ENCODE measurements at regions not wholly inside any gene's neighbourhood (a gene's known extent, or its start where the extent isn't known, plus 50 kb on each side); places are given as distances from the start of the nearest gene placed in this dataset.
"Not testable (repeated sequence)": the region's sequence is repeated elsewhere in the genome, so short reads cannot be mapped to it uniquely, and the experiment has no call there.

GRCh38 chr13:82458169-82458568 is 1424.1 kb downstream of the SLITRK1 start:
- no peaks in the 10 kb centered on the region for H3K9me2 ChIP-seq (ENCODE audit: insufficient read depth, low read length)
- ChIA-PET POLR2A (no interaction called here), CTCF (ENCODE audit: unreplicated experiment) (no interaction called here)
- intact Hi-C loops (cut with micrococcal nuclease; ENCODE audit: unreplicated experiment): no loop called here
- BruUV-seq (replicated peaks): no TSS peak
- H3K4me2 ChIP-seq (ENCODE audit: low read length): no peak overlapping the region
- H4K20me1 ChIP-seq (ENCODE audit: insufficient read depth, low read length): no peaks in the 10 kb centered on the region
- H3K9me3 ChIP-seq (ENCODE audit: low read length): peaks cover 4% of the 10 kb centered on the region; the same call in 1 of the 2 replicates
- no peaks in the 10 kb centered on the region for H3K36me3 ChIP-seq (ENCODE audit: insufficient read depth, low read length)
- no peaks in the 10 kb centered on the region for H3K79me2 ChIP-seq (ENCODE audit: insufficient read depth, low read depth, low read length)
- TF ChIP-seq EZH2phosphoT487 (IDR thresholded peaks at IDR 0.05; ENCODE audit: borderline replicate concordance, low read depth, low read length) (no peak), CTCF (conservative IDR thresholded peaks at IDR 0.05; ENCODE audit: low read length) (no peak)
- DNase-seq (ENCODE audit: low spot score): no peak
- H3K27ac ChIP-seq (ENCODE audit: low read depth, low read length, poor library complexity, severe bottlenecking): no peak overlapping the region
- no peak overlapping the region for H3K4me3 ChIP-seq (ENCODE audit: low read depth, low read length, poor library complexity, severe bottlenecking)
- no peak overlapping the region for H2AFZ ChIP-seq (ENCODE audit: low read length)
- H3K4me1 ChIP-seq (ENCODE audit: insufficient read depth, low read length, poor library complexity, severe bottlenecking): no peaks in the 10 kb centered on the region

GRCh38 chr13:82457548-82457947 is 1424.7 kb downstream of the SLITRK1 start:
- BruUV-seq (replicated peaks); DNase-seq (ENCODE audit: low spot score); H3K27ac ChIP-seq (ENCODE audit: low read depth, low read length, poor library complexity, severe bottlenecking); H3K36me3 ChIP-seq (ENCODE audit: insufficient read depth, low read length); H3K79me2 ChIP-seq (ENCODE audit: insufficient read depth, low read depth, low read length); H3K4me1 ChIP-seq (ENCODE audit: insufficient read depth, low read length, poor library complexity, severe bottlenecking); H3K4me2 ChIP-seq (ENCODE audit: low read length); POLR2A ChIA-PET; H3K9me3 ChIP-seq (ENCODE audit: low read length); intact Hi-C loops (cut with micrococcal nuclease; ENCODE audit: unreplicated experiment); H3K4me3 ChIP-seq (ENCODE audit: low read depth, low read length, poor library complexity, severe bottlenecking); H2AFZ ChIP-seq (ENCODE audit: low read length); H3K9me2 ChIP-seq (ENCODE audit: insufficient read depth, low read length); CTCF ChIA-PET (ENCODE audit: unreplicated experiment); H4K20me1 ChIP-seq (ENCODE audit: insufficient read depth, low read length): not testable (repeated sequence)

GRCh38 chr13:82447416-82448077 is 1434.7 kb downstream of the SLITRK1 start:
- no peak for DNase-seq (ENCODE audit: low spot score)
- no peak overlapping the region for H2AFZ ChIP-seq (ENCODE audit: low read length)
- H3K4me2 ChIP-seq (ENCODE audit: low read length): no peak overlapping the region
- peaks cover 12% of the 10 kb centered on the region for H3K9me3 ChIP-seq (ENCODE audit: low read length)
- no peaks in the 10 kb centered on the region for H3K4me1 ChIP-seq (ENCODE audit: insufficient read depth, low read length, poor library complexity, severe bottlenecking)
- H4K20me1 ChIP-seq (ENCODE audit: insufficient read depth, low read length): no peaks in the 10 kb centered on the region
- no TSS peak for BruUV-seq (replicated peaks)
- ChIA-PET CTCF (ENCODE audit: unreplicated experiment) (no interaction called here), POLR2A (no interaction called here)
- no peak overlapping the region for H3K27ac ChIP-seq (ENCODE audit: low read depth, low read length, poor library complexity, severe bottlenecking)
- no peaks in the 10 kb centered on the region for H3K9me2 ChIP-seq (ENCODE audit: insufficient read depth, low read length)
- no peaks in the 10 kb centered on the region for H3K36me3 ChIP-seq (ENCODE audit: insufficient read depth, low read length)
- H3K79me2 ChIP-seq (ENCODE audit: insufficient read depth, low read depth, low read length): no peaks in the 10 kb centered on the region
- TF ChIP-seq CTCF (conservative IDR thresholded peaks at IDR 0.05; ENCODE audit: low read length) (no peak), EZH2phosphoT487 (IDR thresholded peaks at IDR 0.05; ENCODE audit: borderline replicate concordance, low read depth, low read length) (no peak)
- no peak overlapping the region for H3K4me3 ChIP-seq (ENCODE audit: low read depth, low read length, poor library complexity, severe bottlenecking)
- intact Hi-C loops (cut with micrococcal nuclease; ENCODE audit: unreplicated experiment): no loop called here
